ENCODE measurements at regions not wholly inside any gene's neighbourhood (a gene's known extent, or its start where the extent isn't known, plus 50 kb on each side); places are given as distances from the start of the nearest gene placed in this dataset.

DNA sequence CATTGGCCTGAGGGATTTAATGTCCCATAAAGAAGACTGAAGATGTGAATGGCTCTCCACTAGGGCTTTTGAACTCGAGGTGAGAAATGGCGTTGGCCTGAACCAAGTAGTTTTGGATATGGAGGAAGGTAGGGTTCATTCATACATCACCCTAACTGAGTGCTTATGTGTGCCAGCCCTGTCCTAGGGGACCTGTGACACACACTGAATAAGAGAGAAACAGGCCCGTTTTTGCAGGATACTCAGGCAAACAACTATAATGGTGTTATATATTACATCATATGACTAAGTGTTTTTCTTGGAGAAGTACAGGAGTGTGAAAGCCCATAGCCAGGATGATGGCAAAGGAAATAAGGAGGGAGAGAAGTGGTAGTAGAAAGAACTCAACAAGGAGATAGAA is 368.1 kb downstream of the TMEM135 start:
- no peaks in the 10 kb centered on the region for H3K4me1 ChIP-seq (ENCODE audit: control insufficient read depth in 2 of 3, insufficient read depth in 2 of 3, low read depth in 1 of 3, low read length in 3 of 3)
- intact Hi-C loops (cut with DNase I) = no loop called here
- H3K27me3 ChIP-seq (ENCODE audit: control insufficient read depth, insufficient read depth, low read length) = no peaks in the 10 kb centered on the region
- FAIRE-seq (no peak), DNase-seq (no peak)
- TF ChIP-seq, protein P1, sequence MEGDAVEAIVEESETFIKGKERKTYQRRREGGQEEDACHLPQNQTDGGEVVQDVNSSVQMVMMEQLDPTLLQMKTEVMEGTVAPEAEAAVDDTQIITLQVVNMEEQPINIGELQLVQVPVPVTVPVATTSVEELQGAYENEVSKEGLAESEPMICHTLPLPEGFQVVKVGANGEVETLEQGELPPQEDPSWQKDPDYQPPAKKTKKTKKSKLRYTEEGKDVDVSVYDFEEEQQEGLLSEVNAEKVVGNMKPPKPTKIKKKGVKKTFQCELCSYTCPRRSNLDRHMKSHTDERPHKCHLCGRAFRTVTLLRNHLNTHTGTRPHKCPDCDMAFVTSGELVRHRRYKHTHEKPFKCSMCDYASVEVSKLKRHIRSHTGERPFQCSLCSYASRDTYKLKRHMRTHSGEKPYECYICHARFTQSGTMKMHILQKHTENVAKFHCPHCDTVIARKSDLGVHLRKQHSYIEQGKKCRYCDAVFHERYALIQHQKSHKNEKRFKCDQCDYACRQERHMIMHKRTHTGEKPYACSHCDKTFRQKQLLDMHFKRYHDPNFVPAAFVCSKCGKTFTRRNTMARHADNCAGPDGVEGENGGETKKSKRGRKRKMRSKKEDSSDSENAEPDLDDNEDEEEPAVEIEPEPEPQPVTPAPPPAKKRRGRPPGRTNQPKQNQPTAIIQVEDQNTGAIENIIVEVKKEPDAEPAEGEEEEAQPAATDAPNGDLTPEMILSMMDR (IDR thresholded peaks at IDR 0.05; ENCODE audit: borderline replicate concordance, extremely low read depth, insufficient read depth) = no peak
- H3K4me3 ChIP-seq (ENCODE audit: low read length in 3 of 3) = no peak overlapping the region
- no peaks in the 10 kb centered on the region for H3K36me3 ChIP-seq (ENCODE audit: control insufficient read depth in 2 of 3, insufficient read depth in 3 of 3, low read length in 3 of 3)
- H3K27ac ChIP-seq (ENCODE audit: low read depth in 2 of 2, low read length in 2 of 2) = no peak overlapping the region
- no peaks in the 10 kb centered on the region for H3K9me3 ChIP-seq (ENCODE audit: control insufficient read depth in 2 of 3, insufficient read depth in 1 of 3, low read length in 3 of 3)
- no peak overlapping the region for H3K9ac ChIP-seq (ENCODE audit: low read length in 3 of 3)

- no peak overlapping the region for H3K27ac ChIP-seq (ENCODE audit: low read depth in 2 of 2, low read length in 2 of 2)
- DNase-seq (no peak), FAIRE-seq (no peak)
- TF ChIP-seq, protein P1 (IDR thresholded peaks at IDR 0.05; ENCODE audit: borderline replicate concordance, extremely low read depth, insufficient read depth) = no peak
- intact Hi-C loops (cut with DNase I) = no loop called here
- H3K9me3 ChIP-seq (ENCODE audit: control insufficient read depth in 2 of 3, insufficient read depth in 1 of 3, low read length in 3 of 3) = no peaks in the 10 kb centered on the region
- no peaks in the 10 kb centered on the region for H3K27me3 ChIP-seq (ENCODE audit: control insufficient read depth, insufficient read depth, low read length)
- H3K9ac ChIP-seq (ENCODE audit: low read length in 3 of 3) = no peak overlapping the region
- no peaks in the 10 kb centered on the region for H3K4me1 ChIP-seq (ENCODE audit: control insufficient read depth in 2 of 3, insufficient read depth in 2 of 3, low read depth in 1 of 3, low read length in 3 of 3)
- H3K36me3 ChIP-seq (ENCODE audit: control insufficient read depth in 2 of 3, insufficient read depth in 3 of 3, low read length in 3 of 3) = no peaks in the 10 kb centered on the region
- no peak overlapping the region for H3K4me3 ChIP-seq (ENCODE audit: low read length in 3 of 3)
Measured at GRCh38 chr11:87405356-87405755, 367.6 kb downstream of the TMEM135 start.

DNA sequence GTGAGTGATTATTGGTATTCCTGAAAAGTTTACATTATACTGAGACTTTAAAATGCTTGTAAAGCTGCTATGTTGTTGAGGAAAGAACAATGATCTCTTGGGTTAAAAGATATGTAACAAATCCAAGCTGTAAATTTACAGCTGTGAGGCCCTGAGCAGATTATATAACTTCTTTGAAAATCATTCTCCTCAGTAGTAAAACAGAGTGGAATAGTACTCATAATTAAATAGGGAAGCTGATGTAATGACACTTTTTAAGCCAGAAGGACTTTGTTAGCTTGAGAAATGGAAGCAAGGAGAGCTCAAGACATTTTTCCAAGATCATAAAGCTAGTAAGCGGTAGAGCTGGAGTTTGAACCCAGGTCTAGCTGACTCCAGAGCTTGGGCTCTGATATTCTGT is 363.9 kb downstream of the TMEM135 start:
- H3K9me3 ChIP-seq (ENCODE audit: control insufficient read depth in 2 of 3, insufficient read depth in 1 of 3, low read length in 3 of 3) = no peaks in the 10 kb centered on the region
- DNase-seq = peak in 1 of 5 donors; percentile 33
- H3K27me3 ChIP-seq (ENCODE audit: control insufficient read depth, insufficient read depth, low read length) = no peaks in the 10 kb centered on the region
- no peak for FAIRE-seq
- H3K4me1 ChIP-seq (ENCODE audit: control insufficient read depth in 2 of 3, insufficient read depth in 2 of 3, low read depth in 1 of 3, low read length in 3 of 3) = no peaks in the 10 kb centered on the region
- no peaks in the 10 kb centered on the region for H3K36me3 ChIP-seq (ENCODE audit: control insufficient read depth in 2 of 3, insufficient read depth in 3 of 3, low read length in 3 of 3)
- TF ChIP-seq, protein P1 (IDR thresholded peaks at IDR 0.05; ENCODE audit: borderline replicate concordance, extremely low read depth, insufficient read depth) = no peak
- no peak overlapping the region for H3K9ac ChIP-seq (ENCODE audit: low read length in 3 of 3)
- H3K27ac ChIP-seq (ENCODE audit: low read depth in 2 of 2, low read length in 2 of 2) = no peak overlapping the region
- H3K4me3 ChIP-seq (ENCODE audit: low read length in 3 of 3) = no peak overlapping the region
- intact Hi-C loops (cut with DNase I) = no loop called here

DNA sequence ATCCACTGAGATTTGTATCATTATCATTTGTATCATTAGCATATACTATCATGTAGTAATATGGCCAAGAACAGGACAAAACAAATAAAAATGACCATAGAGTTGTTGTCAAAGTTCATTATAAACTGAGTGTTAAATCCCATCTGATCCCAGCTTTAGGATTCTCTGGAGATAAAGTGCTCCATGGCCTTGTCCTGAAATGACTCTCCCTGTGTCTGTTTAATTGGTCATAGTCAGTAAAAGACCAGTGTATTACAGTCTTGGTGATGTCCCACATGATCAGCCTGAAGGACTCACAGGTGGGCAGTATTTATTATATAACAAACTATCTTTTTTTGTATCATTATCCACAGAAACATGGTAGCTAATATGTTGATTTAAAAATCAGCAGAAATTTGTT is 361.6 kb downstream of the TMEM135 start:
- TF ChIP-seq, protein P1 (IDR thresholded peaks at IDR 0.05; ENCODE audit: borderline replicate concordance, extremely low read depth, insufficient read depth) = no peak
- Histone ChIP-seq H3K27me3 (ENCODE audit: control insufficient read depth, insufficient read depth, low read length) (no peaks in the 10 kb centered on the region), H3K27ac (ENCODE audit: low read depth in 2 of 2, low read length in 2 of 2) (no peak overlapping the region), H3K9ac (ENCODE audit: low read length in 3 of 3) (no peak overlapping the region), H3K4me3 (ENCODE audit: low read length in 3 of 3) (no peak overlapping the region), H3K36me3 (ENCODE audit: control insufficient read depth in 2 of 3, insufficient read depth in 3 of 3, low read length in 3 of 3) (no peaks in the 10 kb centered on the region), H3K4me1 (ENCODE audit: control insufficient read depth in 2 of 3, insufficient read depth in 2 of 3, low read depth in 1 of 3, low read length in 3 of 3) (no peaks in the 10 kb centered on the region), H3K9me3 (ENCODE audit: control insufficient read depth in 2 of 3, insufficient read depth in 1 of 3, low read length in 3 of 3) (peaks cover 0 to 3% (median 0%) of the 10 kb centered on the region in 3 donors)
- FAIRE-seq (no peak), DNase-seq (no peak)
- intact Hi-C loops (cut with DNase I) = no loop called here
